AG08395 (cell line): ENCODE measurements at regions not wholly inside any gene's neighbourhood (a gene's known extent, or its start where the extent isn't known, plus 50 kb on each side); places are given as distances from the start of the nearest gene placed in this dataset.
"Not testable (repeated sequence)": the region's sequence is repeated elsewhere in the genome, so short reads cannot be mapped to it uniquely, and the experiment has no call there.

Experiments used
- DNase-seq: peaks from one replicate; pipeline ENCODE4 v3.0.0; 2012; ENCODE audit warnings: mixed read lengths, low spot score

DNA sequence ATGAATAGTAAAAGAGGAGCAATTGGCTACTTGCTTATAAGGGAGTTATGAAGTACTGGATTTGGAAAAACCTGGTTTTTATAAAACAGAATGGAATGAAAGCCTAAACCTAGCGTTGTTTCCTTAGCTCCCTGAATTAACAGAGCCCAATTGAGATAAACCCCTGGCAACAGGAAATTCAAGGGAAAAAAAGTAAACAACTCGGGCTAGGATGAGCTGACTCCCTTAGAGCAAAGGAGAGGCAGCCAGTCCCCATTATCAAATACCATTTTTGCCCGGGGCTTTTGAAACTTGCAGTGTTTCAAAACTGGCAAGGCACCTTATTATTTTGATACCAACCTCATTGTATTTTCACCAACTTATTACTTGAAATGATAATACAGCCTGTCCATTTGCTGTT, 587.5 kb downstream of the CD109 start:
- DNase-seq, result no peak

- no peak for DNase-seq
Observed at GRCh38 chr6:74282143-74282689, 586.2 kb downstream of the CD109 start.

GRCh38 chr6:74280130-74280692, 584.2 kb downstream of the CD109 start:
- peak; percentile 42 for DNase-seq

DNA sequence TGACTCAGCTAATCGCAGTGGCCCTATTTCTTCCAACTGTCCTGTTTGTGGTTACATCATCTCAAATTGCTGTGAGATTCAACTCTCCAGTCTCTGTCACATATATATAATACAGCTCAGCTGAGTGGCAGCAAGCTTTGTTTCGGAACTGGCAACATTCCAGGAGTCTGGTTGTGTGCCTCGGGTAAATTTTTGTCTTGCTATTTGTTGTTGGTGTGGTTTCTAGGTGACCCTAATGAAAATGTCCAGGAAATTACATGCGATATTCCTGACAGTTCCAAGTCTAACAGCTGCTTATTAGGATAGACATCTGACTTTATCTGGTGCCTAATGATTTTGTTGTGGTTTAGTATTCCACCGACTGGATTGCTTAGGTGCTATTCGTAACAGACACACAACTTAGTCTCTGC, 581.8 kb downstream of the CD109 start:
- DNase-seq, result peak; percentile 28

GRCh38 chr6:74273541-74273940, 577.5 kb downstream of the CD109 start:
- no peak for DNase-seq

- no peak for DNase-seq
Observed at GRCh38 chr6:74269600-74269858, 573.5 kb downstream of the CD109 start.

DNA sequence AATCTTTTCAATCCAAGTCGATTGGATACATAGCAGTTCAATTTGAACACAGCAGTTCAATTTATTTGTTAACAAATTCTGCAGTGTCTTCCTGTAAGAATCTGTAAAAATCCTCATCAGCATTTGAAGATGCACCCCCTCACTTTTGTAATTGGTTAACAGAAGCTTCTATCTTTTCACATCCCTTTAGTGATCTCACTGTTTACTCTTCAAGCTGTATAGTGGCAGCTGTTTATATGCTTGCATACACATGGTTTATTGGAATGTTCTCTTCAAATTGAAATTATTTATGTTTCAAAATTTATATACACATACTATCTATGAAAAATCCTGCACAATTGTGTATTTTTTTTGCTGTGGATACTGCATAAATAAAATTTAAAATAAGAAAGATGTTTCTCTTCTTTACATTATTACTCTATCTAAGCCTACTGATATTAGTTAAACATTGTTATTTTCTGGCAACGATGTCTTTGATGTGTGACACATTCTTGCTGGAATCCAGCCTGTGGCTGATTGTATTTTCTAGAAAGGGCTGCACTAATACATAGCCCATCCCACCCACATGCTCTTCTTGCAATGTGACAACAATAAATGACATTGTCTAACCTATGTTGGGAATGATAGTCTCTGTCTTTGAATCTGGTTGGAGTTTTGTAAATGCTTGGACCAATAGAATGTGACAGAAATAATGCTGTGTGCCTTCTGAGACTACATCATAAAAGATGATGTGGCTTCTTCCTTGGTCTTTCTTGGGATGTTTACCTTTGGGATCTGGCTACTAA, 573.0 kb downstream of the CD109 start:
- DNase-seq, result no peak

DNA sequence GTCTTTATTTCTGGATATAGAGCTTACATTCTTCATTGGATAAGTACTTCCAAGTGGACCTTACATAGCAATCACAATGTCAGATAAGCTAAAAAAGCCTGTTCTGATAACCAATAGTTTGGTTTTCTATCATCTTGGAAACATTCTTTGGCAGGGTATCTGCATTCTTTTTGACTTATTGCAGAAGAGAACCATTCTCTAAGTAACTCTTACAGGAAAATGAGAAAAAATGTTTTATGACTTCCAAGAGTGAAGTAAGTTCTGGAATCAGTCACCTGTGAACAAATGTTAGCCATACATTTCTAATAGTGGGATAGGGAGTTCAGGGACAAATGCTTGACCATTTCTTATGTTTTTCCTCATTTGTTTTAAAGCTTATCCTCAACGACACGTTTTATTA, 564.0 kb downstream of the CD109 start:
- no peak for DNase-seq

- DNase-seq, result no peak
Observed at GRCh38 chr6:74256781-74257180, 560.8 kb downstream of the CD109 start.

GRCh38 chr6:74256381-74256780, 560.4 kb downstream of the CD109 start:
- no peak for DNase-seq

GRCh38 chr6:74255007-74255406, 559.0 kb downstream of the CD109 start:
- DNase-seq, result not testable (repeated sequence)

DNA sequence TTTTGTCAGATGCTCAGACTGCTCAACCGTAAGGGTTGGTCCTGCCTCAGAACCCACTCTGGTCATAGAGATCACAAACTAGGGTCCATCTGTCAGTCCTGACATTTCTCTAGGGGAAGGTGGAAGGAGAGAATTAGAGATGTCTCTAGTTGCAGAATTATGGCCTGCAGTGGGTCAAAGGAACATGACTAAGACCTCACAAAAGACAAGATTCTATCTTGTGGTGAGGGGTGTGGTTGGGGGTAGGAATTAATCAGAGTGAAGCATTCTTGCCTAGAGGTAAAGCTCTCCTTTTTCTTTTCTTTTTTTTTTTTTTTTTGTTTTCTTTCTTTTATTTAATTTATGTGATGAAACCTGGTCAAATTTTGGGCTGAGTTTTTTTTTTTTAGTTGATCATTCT, 558.1 kb downstream of the CD109 start:
- DNase-seq, result not testable (repeated sequence)

DNA sequence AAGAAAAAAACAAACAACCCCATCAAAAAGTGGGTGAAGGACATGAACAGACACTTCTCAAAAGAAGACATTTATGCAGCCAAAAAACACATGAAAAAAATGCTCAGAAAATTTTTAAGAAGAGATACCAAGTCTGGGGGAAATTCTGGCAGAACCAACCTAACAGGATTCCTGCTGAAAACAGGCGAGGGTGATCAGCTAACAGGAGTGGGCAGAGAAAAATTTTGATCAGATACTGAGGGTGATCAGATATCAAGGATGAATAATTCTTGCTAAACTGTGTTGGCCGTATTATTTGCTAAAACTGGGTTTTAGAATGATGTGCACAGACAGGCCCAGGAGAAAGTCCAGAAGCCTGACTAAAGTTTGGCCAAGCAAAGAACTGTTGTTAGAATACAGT, 557.3 kb downstream of the CD109 start:
- no peak for DNase-seq

GRCh38 chr6:74250161-74250818, 554.3 kb downstream of the CD109 start:
- DNase-seq, result no peak

DNA sequence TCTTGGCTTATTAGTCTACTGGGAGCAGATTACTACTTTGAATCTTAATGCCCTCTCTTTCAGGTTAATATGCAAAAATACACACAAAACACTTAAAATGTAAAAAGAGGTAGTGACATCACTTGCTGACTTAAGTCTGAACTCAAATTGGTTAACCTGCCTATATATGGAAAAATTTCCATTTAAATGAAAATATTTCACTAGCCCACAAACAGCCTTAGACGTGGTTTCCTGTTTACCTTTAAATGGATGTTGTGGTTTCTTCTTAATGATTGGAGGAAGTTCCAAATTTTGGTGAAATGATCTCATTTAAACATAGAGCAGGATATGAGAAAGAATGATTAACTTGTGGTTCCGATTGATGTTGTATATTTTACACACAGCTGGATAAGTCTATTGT, 553.7 kb downstream of the CD109 start:
- DNase-seq, result peak; percentile 17

GRCh38 chr6:74248966-74249365, 553.0 kb downstream of the CD109 start:
- DNase-seq, result no peak

DNA sequence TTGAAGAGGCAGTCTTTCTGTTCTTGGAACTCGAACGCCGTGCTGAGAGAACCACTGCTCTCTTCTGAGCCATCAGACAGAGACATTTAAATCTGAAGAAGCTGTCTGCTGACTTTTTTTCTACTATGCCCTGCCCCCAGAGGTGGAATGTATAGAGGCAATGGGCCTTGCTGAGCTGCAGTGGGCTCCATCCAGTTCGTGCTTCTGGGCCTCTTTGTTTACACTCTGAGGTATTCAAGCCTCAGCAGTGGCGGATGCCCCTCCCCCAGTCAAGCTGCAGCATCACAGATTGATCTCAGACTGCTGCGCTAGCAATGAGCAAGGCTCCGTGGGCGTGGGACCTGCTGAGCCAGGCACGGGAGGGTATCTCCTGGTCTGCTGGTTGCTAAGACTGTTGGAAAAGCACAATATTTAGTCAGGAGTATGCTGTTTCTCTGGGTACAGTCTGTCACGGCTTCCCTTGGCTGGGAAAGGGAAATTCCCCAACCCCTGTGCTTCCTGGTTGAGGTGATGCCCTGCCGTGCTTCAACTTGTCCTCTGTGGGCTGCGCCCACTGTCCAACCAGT, 526.8 kb downstream of the CD109 start:
- no peak for DNase-seq

- no peak for DNase-seq
Observed at GRCh38 chr6:74213995-74214394, 518.0 kb downstream of the CD109 start.

DNA sequence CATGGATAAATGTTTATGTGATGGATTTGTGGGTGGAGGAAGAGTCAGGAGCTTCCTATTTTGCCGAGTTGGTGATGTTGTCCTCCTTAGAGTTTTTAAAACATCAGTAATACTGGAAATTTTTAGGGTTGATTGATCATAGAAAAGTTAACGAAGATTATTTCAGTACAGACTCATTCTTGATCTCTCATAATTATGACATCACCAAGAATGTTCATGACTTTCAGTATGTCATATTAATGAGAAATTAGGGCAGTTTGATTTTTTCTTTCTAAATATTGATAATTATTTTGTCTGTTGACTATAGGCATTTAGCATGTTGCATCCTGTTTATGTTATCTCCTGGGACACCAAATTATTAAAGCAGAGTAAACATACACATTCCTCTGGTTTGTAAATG, 512.2 kb downstream of the CD109 start:
- DNase-seq, result no peak

DNA sequence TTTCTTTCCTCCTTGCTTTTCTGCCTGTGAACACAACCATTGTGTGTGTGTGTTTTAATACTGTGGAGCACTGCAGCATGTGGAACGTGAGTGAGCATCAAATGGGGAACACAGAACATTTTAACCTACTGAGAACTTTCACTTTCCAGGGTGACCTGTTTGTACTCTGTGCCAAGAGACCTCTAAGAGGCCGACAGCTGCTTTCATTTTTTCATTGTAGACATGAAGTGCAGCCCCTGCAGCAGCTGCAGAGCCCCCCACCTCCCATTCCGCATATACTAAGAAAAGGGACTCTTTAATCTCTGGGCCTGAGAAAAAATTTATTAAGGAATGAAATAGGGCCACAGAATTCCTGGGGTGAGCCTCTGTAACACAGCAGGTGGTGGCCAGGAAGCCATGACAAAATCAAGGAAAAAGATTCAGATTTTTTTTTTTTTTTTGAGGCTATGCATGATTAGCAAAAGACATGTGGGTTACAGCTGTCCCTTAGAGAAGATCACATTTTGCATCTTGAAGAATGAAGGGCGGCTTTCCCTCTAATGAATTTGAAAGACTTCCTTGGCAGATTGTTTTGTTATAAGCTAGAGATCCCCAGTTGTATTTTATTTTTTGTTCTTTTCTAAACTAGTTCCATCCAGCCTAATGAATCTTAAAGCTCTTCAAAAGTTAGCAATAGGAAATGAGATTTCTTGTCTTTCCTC, 503.4 kb downstream of the CD109 start:
- DNase-seq, result no peak

DNA sequence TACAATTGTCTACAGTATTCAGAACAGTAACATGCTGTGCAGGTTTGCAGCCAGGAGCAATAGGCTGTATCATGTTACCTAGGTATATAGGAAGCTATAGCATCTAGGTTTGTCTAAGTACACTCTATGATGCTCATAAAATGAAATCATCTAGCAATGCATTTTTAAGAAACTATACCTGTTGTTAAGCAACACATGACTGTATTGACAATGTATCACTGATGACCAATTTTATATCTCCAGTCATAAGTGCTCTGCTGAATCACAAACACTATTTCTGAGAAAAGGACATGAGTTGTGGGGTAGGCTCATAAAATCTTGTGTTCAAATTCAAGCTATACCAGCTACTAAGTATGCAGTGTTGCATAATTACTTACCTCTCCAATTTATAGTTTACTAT, 501.3 kb downstream of the CD109 start:
- DNase-seq, result no peak

GRCh38 chr6:74187811-74188210, 491.8 kb downstream of the CD109 start:
- DNase-seq, result no peak
